ENCODE measurements at regions not wholly inside any gene's neighbourhood (a gene's known extent, or its start where the extent isn't known, plus 50 kb on each side); places are given as distances from the start of the nearest gene placed in this dataset.
"Not testable (repeated sequence)": the region's sequence is repeated elsewhere in the genome, so short reads cannot be mapped to it uniquely, and the experiment has no call there.

- no peak for ATAC-seq
- DNase-seq = no peak
- peaks cover 2% of the 10 kb centered on the region for H3K27me3 Mint-ChIP-seq (ENCODE audit: low read depth)
- H3K9me3 Mint-ChIP-seq = peaks cover 4% of the 10 kb centered on the region
- H3K4me3 Mint-ChIP-seq = no peak overlapping the region
- no peaks in the 10 kb centered on the region for H3K4me1 Mint-ChIP-seq (ENCODE audit: low read depth)
- H3K36me3 Mint-ChIP-seq (ENCODE audit: insufficient read depth) = no peaks in the 10 kb centered on the region
These were observed 184.5 kb upstream of the FBN2 start for GRCh38 chr5:128722551-128722950.

GRCh38 chr5:128730021-128730420, 192.0 kb upstream of the FBN2 start:
- H3K4me3 Mint-ChIP-seq; H3K9me3 Mint-ChIP-seq; H3K4me1 Mint-ChIP-seq (ENCODE audit: low read depth); ATAC-seq; H3K36me3 Mint-ChIP-seq (ENCODE audit: insufficient read depth); DNase-seq; H3K27me3 Mint-ChIP-seq (ENCODE audit: low read depth): not testable (repeated sequence)

GRCh38 chr5:128735656-128736055, 197.6 kb upstream of the FBN2 start:
- not testable (repeated sequence) for H3K4me1 Mint-ChIP-seq (ENCODE audit: low read depth); H3K36me3 Mint-ChIP-seq (ENCODE audit: insufficient read depth); DNase-seq; H3K4me3 Mint-ChIP-seq; H3K9me3 Mint-ChIP-seq; ATAC-seq; H3K27me3 Mint-ChIP-seq (ENCODE audit: low read depth)

GRCh38 chr5:128736553-128736952, 198.5 kb upstream of the FBN2 start:
- H3K4me3 Mint-ChIP-seq = no peak overlapping the region
- H3K27me3 Mint-ChIP-seq (ENCODE audit: low read depth) = no peaks in the 10 kb centered on the region
- ATAC-seq (no peak), DNase-seq (no peak)
- H3K9me3 Mint-ChIP-seq = no peaks in the 10 kb centered on the region
- no peaks in the 10 kb centered on the region for H3K4me1 Mint-ChIP-seq (ENCODE audit: low read depth)
- H3K36me3 Mint-ChIP-seq (ENCODE audit: insufficient read depth) = no peaks in the 10 kb centered on the region

- H3K36me3 Mint-ChIP-seq (ENCODE audit: insufficient read depth) = no peaks in the 10 kb centered on the region
- DNase-seq (no peak), ATAC-seq (no peak)
- H3K4me3 Mint-ChIP-seq = no peak overlapping the region
- no peaks in the 10 kb centered on the region for H3K4me1 Mint-ChIP-seq (ENCODE audit: low read depth)
- no peaks in the 10 kb centered on the region for H3K9me3 Mint-ChIP-seq
- no peaks in the 10 kb centered on the region for H3K27me3 Mint-ChIP-seq (ENCODE audit: low read depth)
These were observed 211.3 kb upstream of the FBN2 start for GRCh38 chr5:128749136-128749898.

- no peak for DNase-seq
- Mint-ChIP-seq H3K4me1 (ENCODE audit: low read depth) (no peaks in the 10 kb centered on the region), H3K9me3 (no peaks in the 10 kb centered on the region), H3K36me3 (ENCODE audit: insufficient read depth) (no peaks in the 10 kb centered on the region), H3K4me3 (no peak overlapping the region), H3K27me3 (ENCODE audit: low read depth) (no peaks in the 10 kb centered on the region)
- ATAC-seq = no peak
These were observed 212.1 kb upstream of the FBN2 start for GRCh38 chr5:128750155-128750554.

GRCh38 chr5:128757196-128757959, 207.9 kb upstream of the SLC27A6 start:
- Mint-ChIP-seq H3K4me3 (no peak overlapping the region), H3K9me3 (peaks cover 4% of the 10 kb centered on the region), H3K27me3 (ENCODE audit: low read depth) (no peaks in the 10 kb centered on the region), H3K36me3 (ENCODE audit: insufficient read depth) (no peaks in the 10 kb centered on the region), H3K4me1 (ENCODE audit: low read depth) (no peaks in the 10 kb centered on the region)
- ATAC-seq (no peak), DNase-seq (no peak)

GRCh38 chr5:128762661-128763306, 202.5 kb upstream of the SLC27A6 start:
- no peak overlapping the region for H3K4me3 Mint-ChIP-seq
- no peaks in the 10 kb centered on the region for H3K27me3 Mint-ChIP-seq (ENCODE audit: low read depth)
- peaks cover 4% of the 10 kb centered on the region for H3K9me3 Mint-ChIP-seq
- no peak for ATAC-seq
- no peaks in the 10 kb centered on the region for H3K4me1 Mint-ChIP-seq (ENCODE audit: low read depth)
- no peak for DNase-seq
- H3K36me3 Mint-ChIP-seq (ENCODE audit: insufficient read depth) = no peaks in the 10 kb centered on the region

- ATAC-seq (no peak), DNase-seq (no peak)
- Mint-ChIP-seq H3K4me1 (ENCODE audit: low read depth) (no peaks in the 10 kb centered on the region), H3K27me3 (ENCODE audit: low read depth) (no peaks in the 10 kb centered on the region), H3K4me3 (no peak overlapping the region), H3K36me3 (ENCODE audit: insufficient read depth) (no peaks in the 10 kb centered on the region), H3K9me3 (peaks cover 4% of the 10 kb centered on the region)
These were observed 202.0 kb upstream of the SLC27A6 start for GRCh38 chr5:128763321-128763720.

GRCh38 chr5:128764601-128765310, 200.5 kb upstream of the SLC27A6 start:
- DNase-seq (no peak), ATAC-seq (no peak)
- Mint-ChIP-seq H3K36me3 (ENCODE audit: insufficient read depth) (no peaks in the 10 kb centered on the region), H3K4me3 (no peak overlapping the region), H3K27me3 (ENCODE audit: low read depth) (no peaks in the 10 kb centered on the region), H3K9me3 (peaks cover 4% of the 10 kb centered on the region), H3K4me1 (ENCODE audit: low read depth) (no peaks in the 10 kb centered on the region)

GRCh38 chr5:128765448-128766061, 199.7 kb upstream of the SLC27A6 start:
- DNase-seq (no peak), ATAC-seq (no peak)
- H3K4me3 Mint-ChIP-seq = no peak overlapping the region
- H3K36me3 Mint-ChIP-seq (ENCODE audit: insufficient read depth) = no peaks in the 10 kb centered on the region
- H3K9me3 Mint-ChIP-seq = no peaks in the 10 kb centered on the region
- H3K27me3 Mint-ChIP-seq (ENCODE audit: low read depth) = no peaks in the 10 kb centered on the region
- no peaks in the 10 kb centered on the region for H3K4me1 Mint-ChIP-seq (ENCODE audit: low read depth)

GRCh38 chr5:128766406-128766805, 198.9 kb upstream of the SLC27A6 start:
- ATAC-seq (no peak), DNase-seq (no peak)
- no peaks in the 10 kb centered on the region for H3K9me3 Mint-ChIP-seq
- no peaks in the 10 kb centered on the region for H3K4me1 Mint-ChIP-seq (ENCODE audit: low read depth)
- H3K4me3 Mint-ChIP-seq = no peak overlapping the region
- no peaks in the 10 kb centered on the region for H3K27me3 Mint-ChIP-seq (ENCODE audit: low read depth)
- H3K36me3 Mint-ChIP-seq (ENCODE audit: insufficient read depth) = no peaks in the 10 kb centered on the region

- ATAC-seq (no peak), DNase-seq (no peak)
- H3K9me3 Mint-ChIP-seq = no peaks in the 10 kb centered on the region
- H3K27me3 Mint-ChIP-seq (ENCODE audit: low read depth) = no peaks in the 10 kb centered on the region
- H3K4me3 Mint-ChIP-seq = no peak overlapping the region
- no peaks in the 10 kb centered on the region for H3K36me3 Mint-ChIP-seq (ENCODE audit: insufficient read depth)
- H3K4me1 Mint-ChIP-seq (ENCODE audit: low read depth) = no peaks in the 10 kb centered on the region
These were observed 194.4 kb upstream of the SLC27A6 start for GRCh38 chr5:128770907-128771306.

GRCh38 chr5:128772356-128772755, 192.9 kb upstream of the SLC27A6 start:
- Mint-ChIP-seq H3K9me3 (no peaks in the 10 kb centered on the region), H3K4me3 (no peak overlapping the region), H3K27me3 (ENCODE audit: low read depth) (no peaks in the 10 kb centered on the region), H3K36me3 (ENCODE audit: insufficient read depth) (no peaks in the 10 kb centered on the region), H3K4me1 (ENCODE audit: low read depth) (peaks cover 7% of the 10 kb centered on the region)
- DNase-seq (no peak), ATAC-seq (no peak)

Measured in activated T-cell treated with anti-CD3 and anti-CD28 coated beads, Interleukin-2, amount 50 U/mL, for 4 hours (primary cell).